ENCODE measurements at regions not wholly inside any gene's neighbourhood (a gene's known extent, or its start where the extent isn't known, plus 50 kb on each side); places are given as distances from the start of the nearest gene placed in this dataset.

DNA sequence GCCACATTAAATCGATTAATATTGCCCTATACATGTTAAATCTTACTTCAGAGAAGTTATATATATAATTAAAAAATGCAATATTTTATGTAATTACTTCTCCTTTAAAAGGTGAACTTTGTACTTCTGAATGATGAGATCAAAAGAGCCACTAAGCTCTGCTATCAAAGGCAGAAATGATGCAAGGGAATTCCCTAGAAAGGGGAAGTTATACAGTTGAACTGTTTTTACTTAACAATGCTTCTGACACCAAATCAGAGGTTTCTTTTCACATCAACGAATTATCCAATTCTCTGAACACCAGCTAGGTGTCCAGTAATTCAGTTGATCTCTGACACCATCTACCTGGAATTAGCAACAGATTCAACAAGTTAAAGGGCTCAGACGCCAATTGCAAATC, 319.9 kb upstream of the TSHZ2 start:
- TF ChIP-seq POLR2A (IDR thresholded peaks at IDR 0.05), result no peak
- TF ChIP-seq, protein P1, sequence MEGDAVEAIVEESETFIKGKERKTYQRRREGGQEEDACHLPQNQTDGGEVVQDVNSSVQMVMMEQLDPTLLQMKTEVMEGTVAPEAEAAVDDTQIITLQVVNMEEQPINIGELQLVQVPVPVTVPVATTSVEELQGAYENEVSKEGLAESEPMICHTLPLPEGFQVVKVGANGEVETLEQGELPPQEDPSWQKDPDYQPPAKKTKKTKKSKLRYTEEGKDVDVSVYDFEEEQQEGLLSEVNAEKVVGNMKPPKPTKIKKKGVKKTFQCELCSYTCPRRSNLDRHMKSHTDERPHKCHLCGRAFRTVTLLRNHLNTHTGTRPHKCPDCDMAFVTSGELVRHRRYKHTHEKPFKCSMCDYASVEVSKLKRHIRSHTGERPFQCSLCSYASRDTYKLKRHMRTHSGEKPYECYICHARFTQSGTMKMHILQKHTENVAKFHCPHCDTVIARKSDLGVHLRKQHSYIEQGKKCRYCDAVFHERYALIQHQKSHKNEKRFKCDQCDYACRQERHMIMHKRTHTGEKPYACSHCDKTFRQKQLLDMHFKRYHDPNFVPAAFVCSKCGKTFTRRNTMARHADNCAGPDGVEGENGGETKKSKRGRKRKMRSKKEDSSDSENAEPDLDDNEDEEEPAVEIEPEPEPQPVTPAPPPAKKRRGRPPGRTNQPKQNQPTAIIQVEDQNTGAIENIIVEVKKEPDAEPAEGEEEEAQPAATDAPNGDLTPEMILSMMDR (IDR thresholded peaks at IDR 0.05), result no peak
